HCT116 (cell line): ENCODE measurements at regions not wholly inside any gene's neighbourhood (a gene's known extent, or its start where the extent isn't known, plus 50 kb on each side); places are given as distances from the start of the nearest gene placed in this dataset.
"Not testable (repeated sequence)": the region's sequence is repeated elsewhere in the genome, so short reads cannot be mapped to it uniquely, and the experiment has no call there.

Experiments
- ATAC-seq: fragments of 200-7000 bp; cut with Tn5 transposase; 2 replicates; pipeline ENCODE4 v1.9.1; 2020; ENCODE audit warnings: mild to moderate bottlenecking, moderate library complexity
- BruUV-seq: library from RNA; stranded (reverse); fragments of 400-500 nt; replicated peaks from 2 replicates; lab custom pipeline; 2021; lab: Mats Ljungman, UMichigan
- CTCF ChIA-PET: fragments of 300-600 bp; sonication (Branson Sonifier 250); formaldehyde crosslinking; loops from one replicate; lab custom pipeline; 2021; ENCODE audit warnings: antibody characterized with exemption; lab: Charles Lee
- POLR2A ChIA-PET: fragments of 300-600, 350-600 bp; sonication (Branson Sonifier 250); formaldehyde crosslinking; loops from one replicate; lab custom pipeline; 2021; ENCODE audit warnings: antibody characterized with exemption; lab: Charles Lee
- RAD21 ChIA-PET, 2 experiments: fragments of 300-600 bp; sonication (Branson Sonifier 250); formaldehyde crosslinking; loops; one replicate each; lab custom pipeline; 2023; ENCODE audit warnings: low total read pairs in 2 of 2; ENCODE audit not compliant: uncharacterized antibody in 2 of 2, unreplicated experiment in 2 of 2, low non-redundant PET in 1 of 2; lab: Charles Lee
- DNase-seq: peaks from one replicate; pipeline ENCODE4 v3.0.0-alpha.2; 2010; ENCODE audit warnings: low read depth, low spot score
- H2AFZ ChIP-seq: fragments of 200-600 bp; shearing (Covaris generic), sonication (generic); 2 replicates; pipeline ENCODE4 v1.6.1; 2017; ENCODE audit warnings: low read depth, mixed run types, mixed read lengths, antibody characterized with exemption, low read length; ENCODE audit not compliant: poor library complexity, severe bottlenecking
- H3K27ac ChIP-seq: 2 replicates; pipeline ENCODE4 v1.5.1; 2012; ENCODE audit warnings: low read depth, low read length
- H3K27me3 ChIP-seq: fragments of 200-600 bp; sonication (generic); 2 replicates; pipeline ENCODE4 v1.6.1; 2016; ENCODE audit warnings: mixed run types, low read length, mixed read lengths; ENCODE audit not compliant: insufficient read depth
- H3K36me3 ChIP-seq, 2 experiments: fragments of 200-500 bp in 1 of 2; fragments of 200-600 bp in 1 of 2; sonication (Bioruptor generic) in 1 of 2; sonication (generic) in 1 of 2; 2 replicates each; pipeline versions ENCODE4 v1.5.1 to v1.6.1; 2014 to 2016; ENCODE audit warnings: low read length in 2 of 2, inconsistent platforms in 1 of 2, mixed read lengths in 1 of 2, mixed run types in 1 of 2; ENCODE audit not compliant: insufficient read depth in 2 of 2, control insufficient read depth in 1 of 2
- H3K4me1 ChIP-seq, 2 experiments: fragments of 200-600 bp in 1 of 2; sonication (generic) in 1 of 2; 2 replicates each; pipeline versions ENCODE4 v1.5.1 to v1.6.1; 2012 to 2017; ENCODE audit warnings: low read length in 2 of 2, inconsistent platforms in 1 of 2, mild to moderate bottlenecking in 1 of 2, mixed read lengths in 1 of 2, mixed run types in 1 of 2, moderate library complexity in 1 of 2; ENCODE audit not compliant: insufficient read depth in 2 of 2, control insufficient read depth in 1 of 2
- H3K4me2 ChIP-seq: fragments of 200-600 bp; sonication (generic); 2 replicates; pipeline ENCODE4 v1.6.1; 2017; ENCODE audit warnings: mixed run types, low read length, mixed read lengths
- H3K4me3 ChIP-seq, 2 experiments: fragments of 200-600 bp in 1 of 2; sonication (generic) in 1 of 2; replicated peaks in 1 of 2; 2 replicates each; pipeline ENCODE4 v1.5.1; 2011 to 2016; ENCODE audit warnings: low read length in 2 of 2, control low read depth in 1 of 2, low read depth in 1 of 2, mild to moderate bottlenecking in 1 of 2, mixed read lengths in 1 of 2, mixed run types in 1 of 2
- H3K79me2 ChIP-seq: fragments of 200-600 bp; sonication (generic); 2 replicates; pipeline ENCODE4 v1.6.1; 2017; ENCODE audit warnings: mild to moderate bottlenecking, mixed run types, low read length, moderate library complexity, mixed read lengths; ENCODE audit not compliant: insufficient read depth
- H3K9ac ChIP-seq: fragments of 200-600 bp; sonication (generic); 2 replicates; pipeline ENCODE4 v1.6.1; 2016; ENCODE audit warnings: low read length, mixed read lengths
- H3K9me2 ChIP-seq: fragments of 200-600 bp; sonication (generic), shearing (Covaris generic); 2 replicates; pipeline ENCODE4 v1.6.1; 2017; ENCODE audit warnings: mixed run types, mild to moderate bottlenecking, moderate library complexity; ENCODE audit not compliant: insufficient read depth
- H3K9me3 ChIP-seq, 2 experiments: fragments of 200-500 bp in 1 of 2; fragments of 200-600 bp in 1 of 2; sonication (Bioruptor generic) in 1 of 2; sonication (generic) in 1 of 2; 2 replicates each; pipeline ENCODE4 v1.6.1; 2014 to 2017; ENCODE audit warnings: low read length in 2 of 2, mixed read lengths in 2 of 2, inconsistent platforms in 1 of 2, low read depth in 1 of 2, mild to moderate bottlenecking in 1 of 2, mixed run types in 1 of 2, moderate library complexity in 1 of 2; ENCODE audit not compliant: control insufficient read depth in 1 of 2, insufficient read depth in 1 of 2
- H4K20me1 ChIP-seq: fragments of 200-600 bp; sonication (generic), shearing (Covaris generic); 2 replicates; pipeline ENCODE4 v1.6.1; 2017; ENCODE audit warnings: mixed run types, mild to moderate bottlenecking, moderate library complexity; ENCODE audit not compliant: insufficient read depth
- CBX3 ChIP-seq: IDR thresholded peaks from 2 replicates; pipeline ENCODE4 v1.6.1; 2012; ENCODE audit warnings: low read depth
- CEBPB ChIP-seq: IDR thresholded peaks from 2 replicates; pipeline ENCODE4 v1.6.1; 2012; ENCODE audit warnings: low read depth
- FOSL1 ChIP-seq: IDR thresholded peaks from 2 replicates; pipeline ENCODE4 v1.6.1; 2012; ENCODE audit warnings: low read depth
- SIN3A ChIP-seq: IDR thresholded peaks from 2 replicates; pipeline ENCODE4 v1.6.1; 2012; ENCODE audit warnings: low read depth
- SRF ChIP-seq: IDR thresholded peaks from 2 replicates; pipeline ENCODE4 v1.6.1; 2012; ENCODE audit warnings: low read depth
- ZFX ChIP-seq: fragments of 450-650 bp; IDR thresholded peaks from 2 replicates; pipeline ENCODE4 v1.6.1; 2017
- ZNF274 ChIP-seq: fragments of 200-500 bp; sonication (Bioruptor generic); IDR thresholded peaks from 2 replicates; pipeline ENCODE4 v1.6.1; 2014; ENCODE audit warnings: mild to moderate bottlenecking, low read depth, low read length, inconsistent platforms
- intact Hi-C: fragments of 100-400 bp; cut with micrococcal nuclease; formaldehyde crosslinking; loops from 2 replicates; pipeline ENCODE4 v1.10.0; 2022
- TF ChIP-seq, protein P1 (sequence below), 3 experiments: fragments of 200-600 bp in 1 of 3; sonication (generic) in 1 of 3; IDR thresholded peaks in 2 of 3; conservative IDR thresholded peaks in 1 of 3; 2 replicates each; pipeline ENCODE4 v1.5.1; 2012 to 2017; ENCODE audit warnings: low read depth in 2 of 3, low read length in 2 of 3, antibody characterized with exemption in 1 of 3, borderline replicate concordance in 1 of 3, control low read depth in 1 of 3, mild to moderate bottlenecking in 1 of 3, mixed read lengths in 1 of 3, mixed run types in 1 of 3, moderate library complexity in 1 of 3; ENCODE audit not compliant: insufficient read depth in 1 of 3
- TF ChIP-seq, protein P2 (sequence below): IDR thresholded peaks from 2 replicates; pipeline ENCODE4 v1.6.1; 2012
- TF ChIP-seq, protein P3 (sequence below): IDR thresholded peaks from 2 replicates; pipeline ENCODE4 v1.6.1; 2012

DNA sequence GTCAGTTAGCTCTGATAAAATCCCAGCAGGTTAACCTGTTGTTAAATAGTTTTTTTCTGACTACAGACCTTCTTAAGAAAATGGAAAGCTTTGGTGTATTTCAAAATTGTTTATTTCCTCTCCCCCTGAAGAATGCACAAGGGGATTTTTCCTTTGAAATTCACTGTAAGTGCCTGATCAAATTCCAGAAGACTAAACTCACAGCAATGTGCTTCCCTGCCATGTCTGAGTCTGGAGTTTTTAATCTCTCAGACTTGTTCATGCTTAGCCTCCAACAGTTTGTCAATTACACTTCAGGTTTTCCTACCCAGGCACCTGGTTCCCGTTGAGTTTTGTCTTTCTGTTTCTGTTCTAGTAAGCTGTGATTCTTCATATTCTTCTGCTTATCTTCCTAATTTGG, 961.6 kb upstream of the CDH18 start (continued):
- TF ChIP-seq, protein P1, sequence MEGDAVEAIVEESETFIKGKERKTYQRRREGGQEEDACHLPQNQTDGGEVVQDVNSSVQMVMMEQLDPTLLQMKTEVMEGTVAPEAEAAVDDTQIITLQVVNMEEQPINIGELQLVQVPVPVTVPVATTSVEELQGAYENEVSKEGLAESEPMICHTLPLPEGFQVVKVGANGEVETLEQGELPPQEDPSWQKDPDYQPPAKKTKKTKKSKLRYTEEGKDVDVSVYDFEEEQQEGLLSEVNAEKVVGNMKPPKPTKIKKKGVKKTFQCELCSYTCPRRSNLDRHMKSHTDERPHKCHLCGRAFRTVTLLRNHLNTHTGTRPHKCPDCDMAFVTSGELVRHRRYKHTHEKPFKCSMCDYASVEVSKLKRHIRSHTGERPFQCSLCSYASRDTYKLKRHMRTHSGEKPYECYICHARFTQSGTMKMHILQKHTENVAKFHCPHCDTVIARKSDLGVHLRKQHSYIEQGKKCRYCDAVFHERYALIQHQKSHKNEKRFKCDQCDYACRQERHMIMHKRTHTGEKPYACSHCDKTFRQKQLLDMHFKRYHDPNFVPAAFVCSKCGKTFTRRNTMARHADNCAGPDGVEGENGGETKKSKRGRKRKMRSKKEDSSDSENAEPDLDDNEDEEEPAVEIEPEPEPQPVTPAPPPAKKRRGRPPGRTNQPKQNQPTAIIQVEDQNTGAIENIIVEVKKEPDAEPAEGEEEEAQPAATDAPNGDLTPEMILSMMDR (IDR thresholded peaks at IDR 0.05 in 2 of 3, conservative IDR thresholded peaks at IDR 0.05 in 1 of 3; ENCODE audit: borderline replicate concordance in 1 of 3, insufficient read depth in 1 of 3, low read depth in 2 of 3, low read length in 2 of 3) = no peak
- TF ChIP-seq SIN3A = no peak
- no peak for TF ChIP-seq ZFX
- TF ChIP-seq, protein P2, sequence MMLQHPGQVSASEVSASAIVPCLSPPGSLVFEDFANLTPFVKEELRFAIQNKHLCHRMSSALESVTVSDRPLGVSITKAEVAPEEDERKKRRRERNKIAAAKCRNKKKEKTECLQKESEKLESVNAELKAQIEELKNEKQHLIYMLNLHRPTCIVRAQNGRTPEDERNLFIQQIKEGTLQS = no peak
- TF ChIP-seq, protein P3, sequence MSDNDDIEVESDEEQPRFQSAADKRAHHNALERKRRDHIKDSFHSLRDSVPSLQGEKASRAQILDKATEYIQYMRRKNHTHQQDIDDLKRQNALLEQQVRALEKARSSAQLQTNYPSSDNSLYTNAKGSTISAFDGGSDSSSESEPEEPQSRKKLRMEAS = no peak
- no peak for TF ChIP-seq CEBPB
- TF ChIP-seq FOSL1 = no peak
- TF ChIP-seq ZNF274 = no peak
- no peak for TF ChIP-seq CBX3
- TF ChIP-seq SRF = no peak
- TF ChIP-seq, all 23 proteins: peak for 0

DNA sequence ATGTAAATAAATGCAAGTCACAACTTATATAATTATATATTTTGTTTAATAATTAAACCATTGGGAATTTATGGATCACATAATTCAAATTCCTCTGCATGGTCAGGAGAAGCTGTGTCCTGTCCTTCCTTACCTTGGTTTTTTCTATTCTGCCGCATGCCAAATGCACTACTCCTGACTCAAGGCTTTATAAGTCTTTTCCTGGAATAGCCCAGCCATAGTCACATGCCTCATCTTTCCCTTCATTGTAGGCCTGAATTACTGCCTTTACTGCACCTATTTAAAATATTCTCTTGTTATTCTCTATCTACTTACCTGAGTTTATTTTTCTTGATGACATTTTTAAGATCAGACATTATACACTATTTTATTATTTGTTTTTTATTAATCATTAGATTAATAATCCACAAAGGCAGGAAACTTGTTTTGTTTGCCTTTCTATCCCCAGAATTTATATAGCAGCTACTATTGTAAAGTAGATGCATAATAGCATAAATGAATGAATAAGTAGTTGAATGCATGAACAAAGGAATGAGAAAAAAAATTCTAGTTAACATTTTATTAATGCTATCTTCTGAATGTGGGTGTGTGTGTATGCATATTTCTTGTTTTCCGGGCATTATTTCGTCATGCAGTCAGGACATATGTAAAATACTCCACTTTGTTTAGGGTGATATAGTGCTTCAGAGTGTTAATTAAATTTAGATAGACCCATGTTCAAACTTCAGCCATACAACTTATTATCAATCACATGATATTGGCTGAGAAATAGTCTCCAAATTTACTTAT, 955.4 kb upstream of the CDH18 start:
- H3K27me3 ChIP-seq, H3K79me2 ChIP-seq, POLR2A ChIA-PET, H2AFZ ChIP-seq, H3K9me2 ChIP-seq, H4K20me1 ChIP-seq, intact Hi-C loops, H3K36me3 ChIP-seq, H3K9ac ChIP-seq, CTCF ChIA-PET, H3K4me3 ChIP-seq, H3K27ac ChIP-seq, ATAC-seq, RAD21 ChIA-PET, H3K4me1 ChIP-seq, BruUV-seq, DNase-seq, H3K9me3 ChIP-seq, H3K4me2 ChIP-seq: not testable (repeated sequence)

DNA sequence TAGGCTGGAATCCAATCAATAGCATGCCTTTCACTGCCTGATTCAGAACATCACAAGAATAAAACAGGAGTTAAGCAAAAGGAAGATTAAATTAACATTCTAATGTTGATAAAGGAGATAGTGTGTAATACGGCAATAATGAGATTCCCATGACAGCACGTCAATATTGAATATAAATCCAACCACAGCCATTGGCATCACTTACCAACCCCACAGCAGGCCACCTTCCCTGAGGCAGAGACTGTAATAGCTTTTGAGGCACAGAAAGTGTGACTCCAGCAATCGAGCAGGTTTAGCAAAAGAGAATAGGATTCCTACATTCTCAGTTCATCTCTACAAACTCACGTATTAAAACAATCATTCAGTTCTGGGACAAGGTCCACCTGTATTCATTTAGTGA, 954.6 kb upstream of the CDH18 start:
- BruUV-seq, H3K27me3 ChIP-seq, H3K4me1 ChIP-seq, ATAC-seq, RAD21 ChIA-PET, H3K79me2 ChIP-seq, POLR2A ChIA-PET, CTCF ChIA-PET, H3K27ac ChIP-seq, H3K4me3 ChIP-seq, H3K9me2 ChIP-seq, intact Hi-C loops, H3K36me3 ChIP-seq, H2AFZ ChIP-seq, H3K4me2 ChIP-seq, H4K20me1 ChIP-seq, H3K9ac ChIP-seq, DNase-seq, H3K9me3 ChIP-seq: not testable (repeated sequence)

DNA sequence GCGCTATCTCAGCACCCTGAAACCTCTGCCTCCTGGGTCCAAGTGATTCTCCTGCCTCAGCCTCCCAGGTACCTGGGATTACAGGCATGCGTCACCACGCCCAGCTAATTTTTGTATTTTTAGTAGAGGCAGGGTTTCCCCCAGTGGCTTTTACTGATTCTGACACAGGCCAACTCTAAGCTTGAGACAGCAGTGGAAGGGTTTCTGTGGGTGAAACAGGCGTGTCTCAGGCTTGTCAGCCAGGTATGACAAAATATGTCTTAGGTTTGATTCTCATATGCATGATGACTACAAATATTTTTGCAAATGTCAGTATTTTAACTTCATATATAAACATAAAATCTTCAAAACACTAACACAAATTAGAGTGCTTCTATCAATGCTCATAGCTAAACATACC, 952.8 kb upstream of the CDH18 start:
- H2AFZ ChIP-seq, H3K4me1 ChIP-seq, intact Hi-C loops: not testable (repeated sequence)

More for the DNA sequence above, 952.8 kb upstream of the CDH18 start:
- H3K27ac ChIP-seq, H3K4me3 ChIP-seq, POLR2A ChIA-PET, H3K79me2 ChIP-seq, CTCF ChIA-PET, DNase-seq, H3K9ac ChIP-seq, H3K4me2 ChIP-seq, H3K9me3 ChIP-seq, H3K36me3 ChIP-seq, BruUV-seq, H4K20me1 ChIP-seq, H3K9me2 ChIP-seq, RAD21 ChIA-PET, ATAC-seq, H3K27me3 ChIP-seq: not testable (repeated sequence)
